ENCODE measurements at regions not wholly inside any gene's neighbourhood (a gene's known extent, or its start where the extent isn't known, plus 50 kb on each side); places are given as distances from the start of the nearest gene placed in this dataset.
"Not testable (repeated sequence)": the region's sequence is repeated elsewhere in the genome, so short reads cannot be mapped to it uniquely, and the experiment has no call there.

DNA sequence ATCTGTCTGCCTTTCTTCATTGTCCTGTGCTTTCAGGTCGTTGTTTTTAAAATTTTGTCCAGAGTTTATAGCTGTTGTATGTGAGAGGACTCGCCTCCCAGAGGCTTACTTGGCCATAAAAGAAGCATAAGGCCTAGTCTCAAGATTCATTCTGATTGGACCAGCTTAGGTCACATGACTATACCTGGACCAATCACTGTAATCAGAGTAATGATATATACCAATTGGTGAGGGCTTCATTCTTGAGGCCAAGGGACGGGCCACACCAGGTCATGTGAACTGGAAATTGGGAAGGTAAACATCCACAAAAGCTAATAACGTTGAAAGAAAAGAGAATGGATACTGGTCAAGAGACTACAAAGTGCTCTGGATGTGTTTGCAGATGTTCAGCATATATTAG, 141.4 kb upstream of the SULF2 start:
- Histone ChIP-seq H2AFZ (ENCODE audit: low read depth, low read length) (no peak overlapping the region), H3K4me2 (ENCODE audit: insufficient read depth, low read length) (no peak overlapping the region), H3K27me3 (ENCODE audit: insufficient read depth, low read length, poor library complexity) (no peaks in the 10 kb centered on the region), H3K4me1 (ENCODE audit: insufficient read depth, low read length) (no peaks in the 10 kb centered on the region), H4K20me1 (ENCODE audit: insufficient read depth, low read length) (no peaks in the 10 kb centered on the region), H3K9ac (ENCODE audit: low read depth, low read length) (no peak overlapping the region), H3K27ac (ENCODE audit: low read length) (no peak overlapping the region), H3K9me3 (ENCODE audit: insufficient read depth, low read length, severe bottlenecking) (no peaks in the 10 kb centered on the region), H3K4me3 (ENCODE audit: low read depth in 1 of 2, low read length in 2 of 2) (no peak overlapping the region), H3K79me2 (ENCODE audit: insufficient read depth, low read length) (no peaks in the 10 kb centered on the region), H3K36me3 (ENCODE audit: insufficient read depth, low read length) (no peaks in the 10 kb centered on the region)
- DNase-seq (no peak), ATAC-seq (ENCODE audit: insufficient read depth, low read depth) (no peak)
- TF ChIP-seq, protein P1, sequence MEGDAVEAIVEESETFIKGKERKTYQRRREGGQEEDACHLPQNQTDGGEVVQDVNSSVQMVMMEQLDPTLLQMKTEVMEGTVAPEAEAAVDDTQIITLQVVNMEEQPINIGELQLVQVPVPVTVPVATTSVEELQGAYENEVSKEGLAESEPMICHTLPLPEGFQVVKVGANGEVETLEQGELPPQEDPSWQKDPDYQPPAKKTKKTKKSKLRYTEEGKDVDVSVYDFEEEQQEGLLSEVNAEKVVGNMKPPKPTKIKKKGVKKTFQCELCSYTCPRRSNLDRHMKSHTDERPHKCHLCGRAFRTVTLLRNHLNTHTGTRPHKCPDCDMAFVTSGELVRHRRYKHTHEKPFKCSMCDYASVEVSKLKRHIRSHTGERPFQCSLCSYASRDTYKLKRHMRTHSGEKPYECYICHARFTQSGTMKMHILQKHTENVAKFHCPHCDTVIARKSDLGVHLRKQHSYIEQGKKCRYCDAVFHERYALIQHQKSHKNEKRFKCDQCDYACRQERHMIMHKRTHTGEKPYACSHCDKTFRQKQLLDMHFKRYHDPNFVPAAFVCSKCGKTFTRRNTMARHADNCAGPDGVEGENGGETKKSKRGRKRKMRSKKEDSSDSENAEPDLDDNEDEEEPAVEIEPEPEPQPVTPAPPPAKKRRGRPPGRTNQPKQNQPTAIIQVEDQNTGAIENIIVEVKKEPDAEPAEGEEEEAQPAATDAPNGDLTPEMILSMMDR (IDR thresholded peaks at IDR 0.05; ENCODE audit: borderline replicate concordance, extremely low read depth, low read length, poor library complexity, severe bottlenecking), result no peak
- TF ChIP-seq EZH2 (IDR thresholded peaks at IDR 0.05; ENCODE audit: borderline replicate concordance, low read depth, low read length, severe bottlenecking), result no peak

DNA sequence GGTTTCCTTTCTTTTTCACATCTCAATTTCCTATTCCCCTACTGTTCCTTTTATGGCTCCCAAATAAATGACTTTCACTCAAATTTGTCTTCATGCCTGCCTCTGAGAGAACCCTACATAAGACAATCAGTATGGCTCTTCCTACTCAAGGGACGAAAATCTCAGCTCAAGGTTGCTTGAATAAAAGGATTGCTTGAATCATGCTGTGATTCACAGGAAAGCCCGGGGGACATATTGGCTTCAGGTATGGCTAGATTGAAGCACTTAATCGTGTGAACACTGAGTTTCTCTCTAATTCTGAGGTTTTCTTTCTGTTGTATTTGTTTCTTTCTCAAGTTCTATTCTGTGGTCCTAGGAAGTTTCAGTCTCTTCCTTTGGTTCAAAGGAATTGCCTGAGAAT, 140.3 kb upstream of the SULF2 start:
- Histone ChIP-seq H3K9ac (ENCODE audit: low read depth, low read length) (no peak overlapping the region), H3K36me3 (ENCODE audit: insufficient read depth, low read length) (no peaks in the 10 kb centered on the region), H3K27ac (ENCODE audit: low read length) (no peak overlapping the region), H3K4me3 (ENCODE audit: low read depth in 1 of 2, low read length in 2 of 2) (no peak overlapping the region), H3K4me2 (ENCODE audit: insufficient read depth, low read length) (no peak overlapping the region), H3K79me2 (ENCODE audit: insufficient read depth, low read length) (no peaks in the 10 kb centered on the region), H4K20me1 (ENCODE audit: insufficient read depth, low read length) (no peaks in the 10 kb centered on the region), H3K4me1 (ENCODE audit: insufficient read depth, low read length) (no peaks in the 10 kb centered on the region), H2AFZ (ENCODE audit: low read depth, low read length) (no peak overlapping the region), H3K27me3 (ENCODE audit: insufficient read depth, low read length, poor library complexity) (no peaks in the 10 kb centered on the region), H3K9me3 (ENCODE audit: insufficient read depth, low read length, severe bottlenecking) (no peaks in the 10 kb centered on the region)
- ATAC-seq (ENCODE audit: insufficient read depth, low read depth), result no peak
- no peak for TF ChIP-seq EZH2 (IDR thresholded peaks at IDR 0.05; ENCODE audit: borderline replicate concordance, low read depth, low read length, severe bottlenecking)
- TF ChIP-seq, protein P1 (IDR thresholded peaks at IDR 0.05; ENCODE audit: borderline replicate concordance, extremely low read depth, low read length, poor library complexity, severe bottlenecking), result no peak
- DNase-seq, result no peak

DNA sequence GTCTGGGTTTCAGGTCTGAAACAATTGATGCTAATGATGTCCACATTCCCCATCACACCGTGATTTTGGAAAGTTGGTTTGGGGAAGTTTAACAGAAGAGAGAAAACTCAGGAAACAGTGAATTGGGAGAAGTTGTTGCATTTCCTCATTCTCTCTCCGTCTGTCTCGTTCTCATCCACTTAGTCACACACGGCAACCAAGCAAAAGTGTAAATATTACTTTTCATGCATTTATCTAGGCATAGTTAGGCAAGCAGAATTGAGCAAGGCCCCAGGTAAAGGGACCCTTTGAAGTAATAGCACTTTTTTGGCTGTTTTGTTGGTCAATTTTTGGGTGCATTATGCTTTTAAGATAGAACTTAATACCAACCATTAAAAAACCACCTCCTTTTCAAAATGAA, 137.0 kb upstream of the SULF2 start:
- H2AFZ ChIP-seq (ENCODE audit: low read depth, low read length), result no peak overlapping the region
- H3K9ac ChIP-seq (ENCODE audit: low read depth, low read length), result no peak overlapping the region
- no peak overlapping the region for H3K4me3 ChIP-seq (ENCODE audit: low read depth in 1 of 2, low read length in 2 of 2)
- DNase-seq (no peak), ATAC-seq (ENCODE audit: insufficient read depth, low read depth) (no peak)
- no peaks in the 10 kb centered on the region for H3K36me3 ChIP-seq (ENCODE audit: insufficient read depth, low read length)
- H3K4me2 ChIP-seq (ENCODE audit: insufficient read depth, low read length), result no peak overlapping the region
- no peaks in the 10 kb centered on the region for H3K27me3 ChIP-seq (ENCODE audit: insufficient read depth, low read length, poor library complexity)
- H3K4me1 ChIP-seq (ENCODE audit: insufficient read depth, low read length), result no peaks in the 10 kb centered on the region
- TF ChIP-seq, protein P1 (IDR thresholded peaks at IDR 0.05; ENCODE audit: borderline replicate concordance, extremely low read depth, low read length, poor library complexity, severe bottlenecking), result no peak
- TF ChIP-seq EZH2 (IDR thresholded peaks at IDR 0.05; ENCODE audit: borderline replicate concordance, low read depth, low read length, severe bottlenecking), result no peak
- no peaks in the 10 kb centered on the region for H4K20me1 ChIP-seq (ENCODE audit: insufficient read depth, low read length)
- H3K27ac ChIP-seq (ENCODE audit: low read length), result no peak overlapping the region
- H3K79me2 ChIP-seq (ENCODE audit: insufficient read depth, low read length), result no peaks in the 10 kb centered on the region
- peaks cover 14% of the 10 kb centered on the region for H3K9me3 ChIP-seq (ENCODE audit: insufficient read depth, low read length, severe bottlenecking)

DNA sequence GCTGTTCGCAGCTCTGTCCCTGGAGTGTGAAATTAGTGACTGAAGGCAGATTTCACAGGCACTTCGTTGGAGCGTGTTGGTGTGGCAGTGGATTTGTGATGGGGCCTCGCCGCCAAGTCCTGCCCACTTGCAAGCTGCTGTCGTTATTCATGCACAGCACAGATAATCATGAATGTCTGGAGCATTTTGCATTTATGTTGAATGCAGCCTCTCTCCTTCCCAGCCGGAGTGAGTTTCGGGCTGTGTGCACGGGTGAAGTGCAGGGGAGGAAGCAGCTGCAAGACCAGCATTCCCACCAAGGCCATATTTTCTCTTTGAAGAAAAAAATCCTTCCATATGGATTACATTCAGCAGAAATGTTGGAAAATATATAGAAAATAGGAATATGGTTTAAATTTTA, 136.5 kb upstream of the SULF2 start:
- not testable (repeated sequence) for DNase-seq; H3K4me3 ChIP-seq (ENCODE audit: low read depth in 1 of 2, low read length in 2 of 2); H3K27ac ChIP-seq (ENCODE audit: low read length); H3K4me1 ChIP-seq (ENCODE audit: insufficient read depth, low read length); H2AFZ ChIP-seq (ENCODE audit: low read depth, low read length); H3K9ac ChIP-seq (ENCODE audit: low read depth, low read length); ATAC-seq (ENCODE audit: insufficient read depth, low read depth); H3K36me3 ChIP-seq (ENCODE audit: insufficient read depth, low read length); H3K4me2 ChIP-seq (ENCODE audit: insufficient read depth, low read length); H3K27me3 ChIP-seq (ENCODE audit: insufficient read depth, low read length, poor library complexity); H4K20me1 ChIP-seq (ENCODE audit: insufficient read depth, low read length); H3K79me2 ChIP-seq (ENCODE audit: insufficient read depth, low read length)
- H3K9me3 ChIP-seq (ENCODE audit: insufficient read depth, low read length, severe bottlenecking), result peaks cover 18% of the 10 kb centered on the region
